Naive thymus-derived CD8-positive, alpha-beta T cell (primary cell): ENCODE measurements at regions not wholly inside any gene's neighbourhood (a gene's known extent, or its start where the extent isn't known, plus 50 kb on each side); places are given as distances from the start of the nearest gene placed in this dataset.
A peak's percentile ranks its signal among the peaks of the same experiment; 100 is the strongest.

Source experiments
- ATAC-seq, 2 donors: fragments of 150-1000 bp; cut with Tn5 transposase in 1 of 2; sonication (Bioruptor Pico), chemical (Tn5 transposase) in 1 of 2; 1 replicate in 1 of 2; 2 replicates in 1 of 2; pipeline ENCODE4 v1.10.0; 2021; ENCODE audit warnings: mild to moderate bottlenecking in 2 of 2, moderate library complexity in 2 of 2
- POLR2A ChIA-PET: fragments of 350-600 bp; sonication (Branson Sonifier 250); formaldehyde crosslinking; loops from one replicate; lab custom pipeline; 2021; ENCODE audit warnings: antibody characterized with exemption; lab: Charles Lee
- DNase-seq, 10 donors: peaks; one replicate each; pipeline versions ENCODE4 v3.0.0 to v3.0.0-alpha.2; 2020 to 2022
- H3K27ac Mint-ChIP-seq, 10 donors: one replicate each; pipeline ENCODE4 v1.8.0; 2020 to 2022; ENCODE audit warnings: mild to moderate bottlenecking in 10 of 10, mixed read lengths in 10 of 10, moderate library complexity in 4 of 10, inconsistent platforms in 1 of 10
- H3K27me3 Mint-ChIP-seq, 5 donors: one replicate each; pipeline ENCODE4 v1.8.0; 2021 to 2022; ENCODE audit warnings: mixed read lengths in 5 of 5
- H3K36me3 Mint-ChIP-seq, 3 donors: one replicate each; pipeline ENCODE4 v1.8.0; 2020 to 2022; ENCODE audit warnings: mixed read lengths in 3 of 3, mild to moderate bottlenecking in 2 of 3, inconsistent platforms in 1 of 3
- H3K4me1 Mint-ChIP-seq, 4 donors: one replicate each; pipeline ENCODE4 v1.8.0; 2021 to 2022; ENCODE audit warnings: mixed read lengths in 4 of 4
- H3K4me3 Mint-ChIP-seq, 10 donors: one replicate each; pipeline ENCODE4 v1.8.0; 2020 to 2022; ENCODE audit warnings: mild to moderate bottlenecking in 10 of 10, mixed read lengths in 10 of 10, moderate library complexity in 6 of 10, inconsistent platforms in 1 of 10
- H3K9me3 Mint-ChIP-seq, 9 donors: one replicate each; pipeline ENCODE4 v1.8.0; 2020 to 2022; ENCODE audit warnings: mixed read lengths in 9 of 9, mild to moderate bottlenecking in 3 of 9, inconsistent platforms in 1 of 9, moderate library complexity in 1 of 9

DNA sequence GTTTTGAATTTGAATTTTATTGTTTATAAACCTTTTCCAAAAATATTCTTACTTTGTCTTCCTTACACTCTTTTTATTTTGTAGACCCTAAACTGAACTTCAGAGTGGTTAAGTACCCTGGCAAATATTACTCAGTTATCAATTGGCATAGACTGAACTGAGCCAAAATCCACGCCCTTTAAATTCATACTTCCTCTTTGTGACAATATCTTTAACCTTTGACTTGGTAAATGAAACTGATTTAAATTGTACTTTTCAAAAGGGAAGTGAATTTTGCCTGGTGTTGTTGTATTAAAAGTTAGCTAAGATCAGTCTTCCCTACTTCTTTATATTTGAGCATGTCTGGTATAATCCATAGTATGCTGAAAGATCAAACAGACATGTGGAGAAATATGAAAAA lies 184.3 kb upstream of the USP15 start:
- DNase-seq (no peak), ATAC-seq (no peak)
- Mint-ChIP-seq H3K36me3 (no peaks in the 10 kb centered on the region), H3K27ac (no peak overlapping the region), H3K27me3 (peaks cover 0 to 14% (median 0%) of the 10 kb centered on the region in 5 donors), H3K4me1 (peaks cover 0 to 7% (median 0%) of the 10 kb centered on the region in 4 donors), H3K4me3 (no peak overlapping the region), H3K9me3 (peaks cover 0 to 1% (median 0%) of the 10 kb centered on the region in 9 donors)
- POLR2A ChIA-PET = no interaction called here

DNA sequence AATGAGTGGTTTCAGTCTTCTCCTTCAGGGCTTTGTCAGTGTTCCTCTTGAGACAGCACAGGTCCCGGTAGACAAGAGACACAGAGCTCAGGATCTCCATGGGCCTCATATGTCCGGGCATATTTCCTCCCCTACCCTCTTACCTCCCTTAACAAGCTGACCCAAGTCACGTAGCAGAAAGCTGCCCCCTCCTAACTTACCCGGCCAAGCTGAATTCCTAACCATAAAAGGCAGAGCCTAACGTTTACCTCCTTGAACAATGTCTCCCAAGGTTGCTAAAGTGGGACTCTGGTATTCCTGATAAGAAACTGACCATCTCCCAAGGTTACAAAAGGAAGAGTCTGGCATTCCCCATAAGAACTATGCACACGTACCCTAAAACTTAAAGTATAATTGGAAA lies 182.2 kb upstream of the USP15 start:
- POLR2A ChIA-PET = no interaction called here
- peaks cover 0 to 2% (median 0%) of the 10 kb centered on the region in 9 donors for H3K9me3 Mint-ChIP-seq
- no peak overlapping the region for H3K27ac Mint-ChIP-seq
- H3K36me3 Mint-ChIP-seq = no peaks in the 10 kb centered on the region
- peaks cover 0 to 11% (median 0%) of the 10 kb centered on the region in 5 donors for H3K27me3 Mint-ChIP-seq
- ATAC-seq (no peak), DNase-seq (no peak)
- H3K4me3 Mint-ChIP-seq = no peak overlapping the region
- peaks cover 0 to 7% (median 0%) of the 10 kb centered on the region in 4 donors for H3K4me1 Mint-ChIP-seq

DNA sequence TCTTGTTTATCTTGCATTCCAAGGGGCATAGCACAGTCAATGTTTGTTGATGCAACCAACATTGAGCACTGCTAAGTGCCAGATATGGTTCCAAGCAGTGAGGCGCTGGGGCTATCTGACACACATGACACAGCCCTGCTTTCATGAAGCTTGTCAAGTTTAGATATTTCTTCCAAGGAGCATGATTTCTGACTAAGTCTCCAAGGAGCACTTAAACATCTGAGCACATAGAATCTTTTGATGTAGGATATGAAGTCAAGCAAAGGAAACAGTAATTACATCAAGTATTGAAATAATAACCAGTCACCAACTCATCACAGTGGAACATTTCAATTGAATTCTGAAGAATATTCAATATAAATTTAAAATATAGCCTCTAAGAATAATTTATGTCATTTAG lies 177.8 kb upstream of the USP15 start:
- H3K9me3 Mint-ChIP-seq = peaks cover 0 to 11% (median 3%) of the 10 kb centered on the region in 9 donors
- ATAC-seq = no peak
- H3K27me3 Mint-ChIP-seq = peaks cover 0 to 18% (median 0%) of the 10 kb centered on the region in 5 donors
- no peak for DNase-seq
- POLR2A ChIA-PET = no interaction called here
- H3K4me1 Mint-ChIP-seq = no peaks in the 10 kb centered on the region
- no peak overlapping the region for H3K27ac Mint-ChIP-seq
- H3K4me3 Mint-ChIP-seq = no peak overlapping the region
- peaks cover 0 to 6% (median 2%) of the 10 kb centered on the region in 3 donors for H3K36me3 Mint-ChIP-seq

DNA sequence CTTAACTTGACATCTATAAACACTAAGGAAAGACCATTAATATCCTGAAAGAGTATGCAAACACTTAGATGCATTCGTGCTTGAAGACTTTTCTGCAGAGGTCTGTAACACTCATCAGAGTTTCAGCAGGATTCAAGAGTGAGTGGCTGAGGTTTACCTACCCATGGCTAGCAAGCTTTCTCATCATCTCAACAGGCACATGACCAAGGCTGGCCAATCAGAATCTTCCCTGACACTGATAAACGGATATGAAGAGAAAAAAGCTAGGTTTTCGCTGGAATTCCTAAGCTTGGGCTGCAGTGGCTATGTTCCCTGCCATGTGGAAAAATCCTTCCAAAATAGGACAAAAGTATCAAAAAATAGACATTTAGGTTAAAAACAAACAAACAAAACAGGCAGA lies 162.1 kb upstream of the USP15 start:
- Mint-ChIP-seq H3K4me3 (no peak overlapping the region), H3K9me3 (peaks cover 0 to 4% (median 0%) of the 10 kb centered on the region in 9 donors), H3K27me3 (peaks cover 0 to 6% (median 0%) of the 10 kb centered on the region in 5 donors), H3K27ac (no peak overlapping the region), H3K4me1 (peaks cover 0 to 3% (median 0%) of the 10 kb centered on the region in 4 donors), H3K36me3 (no peaks in the 10 kb centered on the region)
- POLR2A ChIA-PET = no interaction called here
- no peak for ATAC-seq
- DNase-seq = no peak

DNA sequence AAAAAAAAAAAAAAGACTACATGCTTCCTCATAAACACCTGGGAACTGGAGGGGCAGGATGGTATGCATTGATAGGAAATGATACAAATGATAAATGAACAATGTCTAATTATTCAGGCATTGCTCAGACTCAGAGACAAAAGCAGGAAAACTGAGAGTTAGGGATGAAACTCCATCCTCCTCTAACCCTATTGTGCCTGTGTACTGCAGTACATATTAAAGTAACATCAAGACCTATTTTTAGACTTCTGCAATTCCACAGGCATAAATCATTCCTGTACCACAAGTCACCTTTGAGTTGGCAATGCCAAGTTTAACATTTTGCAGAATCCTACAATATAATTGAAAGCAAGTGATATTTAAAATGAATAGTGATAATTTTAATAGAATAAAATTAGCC lies 156.5 kb upstream of the USP15 start:
- Mint-ChIP-seq H3K27ac (no peak overlapping the region), H3K4me3 (no peak overlapping the region), H3K9me3 (peaks cover 0 to 7% (median 0%) of the 10 kb centered on the region in 9 donors), H3K27me3 (peaks cover 0 to 9% (median 0%) of the 10 kb centered on the region in 5 donors), H3K4me1 (peaks cover 0 to 3% (median 0%) of the 10 kb centered on the region in 4 donors), H3K36me3 (no peaks in the 10 kb centered on the region)
- POLR2A ChIA-PET = no interaction called here
- no peak for DNase-seq
- no peak for ATAC-seq

DNA sequence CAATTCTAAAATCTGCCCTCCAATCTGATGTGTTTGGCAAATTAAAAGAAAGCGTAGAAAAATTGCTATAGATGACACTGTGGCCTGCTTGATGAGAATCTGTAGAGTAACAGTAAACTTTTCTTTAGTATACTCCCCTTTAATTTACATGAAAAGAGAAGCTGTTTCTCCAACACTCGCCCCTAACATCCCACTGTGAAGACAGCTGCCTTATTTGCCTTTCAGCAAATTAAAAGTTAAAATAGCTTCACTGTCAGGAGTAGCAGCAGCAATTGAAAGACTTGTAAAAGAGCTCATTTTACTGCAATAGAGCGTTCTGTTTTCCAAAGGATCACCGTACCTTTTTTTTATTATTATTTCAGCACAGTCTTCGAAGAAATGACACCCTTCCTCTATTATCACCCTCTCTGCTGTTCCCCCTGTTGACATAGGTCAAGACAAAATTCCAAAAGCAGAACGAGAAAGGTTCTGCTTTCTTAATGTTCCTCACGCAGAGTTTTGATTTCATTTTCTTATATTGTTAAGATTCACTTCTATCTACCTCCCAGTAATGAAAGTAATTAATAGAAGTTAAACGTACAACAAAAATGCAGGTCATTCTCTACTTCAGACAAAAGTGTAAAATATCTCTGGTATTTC lies 153.5 kb upstream of the USP15 start:
- ATAC-seq (no peak), DNase-seq (no peak)
- Mint-ChIP-seq H3K4me1 (peaks cover 0 to 2% (median 0%) of the 10 kb centered on the region in 4 donors), H3K27me3 (peaks cover 0 to 19% (median 2%) of the 10 kb centered on the region in 5 donors), H3K36me3 (peaks cover 0 to 3% (median 0%) of the 10 kb centered on the region in 3 donors), H3K9me3 (peaks cover 0 to 14% (median 9%) of the 10 kb centered on the region in 9 donors), H3K27ac (no peak overlapping the region), H3K4me3 (no peak overlapping the region)
- POLR2A ChIA-PET = no interaction called here

DNA sequence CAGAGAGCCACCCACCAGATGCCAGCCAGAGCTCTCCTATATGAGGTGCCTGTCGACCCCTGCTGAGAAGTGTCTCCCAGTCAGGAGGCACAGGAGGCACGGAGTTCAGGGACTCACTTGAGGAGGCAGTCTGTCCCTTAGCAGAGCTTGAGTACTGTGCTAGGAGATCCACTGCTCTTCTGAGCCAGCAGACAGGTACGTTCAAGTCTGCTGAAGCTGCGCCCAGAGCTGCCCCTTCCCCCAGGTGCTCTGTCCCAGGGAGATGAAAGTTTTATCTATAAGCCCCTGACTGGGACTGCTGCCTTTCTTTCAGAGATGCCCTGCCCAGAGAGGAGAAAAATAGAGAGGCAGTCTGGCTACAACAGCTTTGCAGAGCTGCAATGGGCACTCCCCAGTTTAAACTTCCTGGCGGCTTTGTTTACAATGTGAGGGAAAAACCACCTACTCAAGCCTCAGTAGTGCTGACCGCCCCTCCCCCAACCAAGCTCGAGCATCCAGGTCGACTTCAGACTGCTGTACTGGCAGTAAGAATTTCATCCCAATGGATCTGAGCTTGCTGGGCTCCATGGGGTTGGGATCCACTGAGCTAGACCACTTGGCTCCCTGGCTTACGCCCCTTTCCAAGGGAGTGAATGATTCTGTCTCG lies 146.7 kb upstream of the USP15 start:
- H3K36me3 Mint-ChIP-seq = peaks cover 0 to 5% (median 4%) of the 10 kb centered on the region in 3 donors
- H3K4me1 Mint-ChIP-seq = no peaks in the 10 kb centered on the region
- DNase-seq (no peak), ATAC-seq (no peak)
- POLR2A ChIA-PET = no interaction called here
- H3K4me3 Mint-ChIP-seq = no peak overlapping the region
- peaks cover 5 to 28% (median 7%) of the 10 kb centered on the region in 5 donors for H3K27me3 Mint-ChIP-seq
- H3K27ac Mint-ChIP-seq = no peak overlapping the region
- peaks cover 0 to 22% (median 9%) of the 10 kb centered on the region in 9 donors for H3K9me3 Mint-ChIP-seq

DNA sequence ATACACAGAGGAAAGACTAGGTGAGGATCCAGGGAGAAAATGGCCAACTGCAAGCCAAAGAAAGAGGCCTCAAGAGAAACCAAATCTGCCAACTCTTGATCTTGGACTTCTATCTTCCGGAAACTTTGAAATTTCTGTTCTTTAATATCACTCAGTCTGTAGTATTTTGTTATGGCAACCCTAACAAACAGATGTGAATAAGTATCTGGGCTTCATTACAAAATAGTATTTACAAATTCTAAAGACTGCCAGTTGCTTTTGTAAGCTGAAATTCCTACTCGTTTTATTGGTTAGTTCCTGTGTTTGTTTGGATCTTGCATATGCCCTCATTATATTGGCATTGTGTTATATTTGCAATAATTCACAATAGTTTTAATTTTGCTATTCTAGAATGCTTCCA lies 143.2 kb upstream of the USP15 start:
- peaks cover 3 to 21% (median 8%) of the 10 kb centered on the region in 5 donors for H3K27me3 Mint-ChIP-seq
- H3K27ac Mint-ChIP-seq = no peak overlapping the region
- DNase-seq (no peak), ATAC-seq (no peak)
- H3K4me3 Mint-ChIP-seq = no peak overlapping the region
- H3K36me3 Mint-ChIP-seq = peaks cover 0 to 5% (median 2%) of the 10 kb centered on the region in 3 donors
- POLR2A ChIA-PET = no interaction called here
- H3K4me1 Mint-ChIP-seq = no peaks in the 10 kb centered on the region
- H3K9me3 Mint-ChIP-seq = peaks cover 0 to 9% (median 0%) of the 10 kb centered on the region in 9 donors

DNA sequence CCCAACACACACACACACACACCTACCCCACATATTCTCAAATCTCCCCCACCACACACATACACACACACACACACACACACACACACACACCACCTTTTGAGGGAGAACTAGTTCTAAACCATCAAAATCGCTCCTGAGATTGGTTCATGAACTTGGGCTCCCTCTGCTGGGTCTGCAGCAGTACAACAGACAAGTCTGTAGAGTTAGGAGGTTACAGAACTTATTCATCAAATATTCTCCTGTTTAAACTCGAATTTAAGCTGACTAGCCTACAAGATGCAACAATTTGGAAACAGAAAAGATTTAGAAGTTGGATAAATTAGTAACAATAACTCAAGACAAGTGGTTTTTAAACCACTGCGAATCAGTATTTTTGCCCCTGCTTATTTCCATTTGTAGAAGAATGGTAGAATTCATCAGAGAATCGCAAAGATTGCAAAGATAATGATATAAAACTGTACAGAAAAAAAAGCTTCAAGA lies 136.4 kb upstream of the USP15 start:
- ATAC-seq (peak; percentile 44 to 70), DNase-seq (peak; percentile 10 to 71 (median 32))
- Mint-ChIP-seq H3K4me3 (no peak overlapping the region), H3K27ac (no peak overlapping the region), H3K9me3 (no peaks in the 10 kb centered on the region), H3K27me3 (peaks cover 0 to 11% (median 3%) of the 10 kb centered on the region in 5 donors), H3K36me3 (no peaks in the 10 kb centered on the region), H3K4me1 (peaks cover 0 to 6% (median 2%) of the 10 kb centered on the region in 4 donors)
- POLR2A ChIA-PET = interaction anchor here (0.7 kb wide), 1 partner anchor 283 kb away, joined by 4 read pairs; no protein-coding TSS in a partner anchor

DNA sequence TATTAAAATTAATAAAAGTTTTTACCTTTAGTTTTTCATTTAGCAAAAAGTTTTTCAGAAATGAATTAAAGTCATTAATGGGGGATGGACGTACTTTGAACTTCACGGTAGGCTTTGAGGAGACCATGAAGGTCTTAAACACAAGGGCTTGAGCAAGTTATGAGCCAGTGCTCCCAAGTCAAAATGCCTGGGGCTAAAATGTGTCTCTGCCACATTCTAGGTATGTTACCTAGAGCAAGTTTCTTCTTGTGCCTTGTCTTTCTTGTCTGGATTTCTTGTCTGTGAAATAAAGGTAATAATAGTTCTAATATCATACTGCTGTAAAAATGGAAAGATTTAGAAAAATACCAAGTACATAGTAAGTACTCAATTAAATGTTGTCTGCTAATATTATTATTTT lies 132.7 kb upstream of the USP15 start:
- Mint-ChIP-seq H3K4me1 (peaks cover 0 to 6% (median 2%) of the 10 kb centered on the region in 4 donors), H3K4me3 (no peak overlapping the region), H3K27ac (no peak overlapping the region), H3K27me3 (peaks cover 0 to 8% (median 4%) of the 10 kb centered on the region in 5 donors), H3K9me3 (no peaks in the 10 kb centered on the region), H3K36me3 (no peaks in the 10 kb centered on the region)
- no peak for ATAC-seq
- POLR2A ChIA-PET = no interaction called here
- no peak for DNase-seq

DNA sequence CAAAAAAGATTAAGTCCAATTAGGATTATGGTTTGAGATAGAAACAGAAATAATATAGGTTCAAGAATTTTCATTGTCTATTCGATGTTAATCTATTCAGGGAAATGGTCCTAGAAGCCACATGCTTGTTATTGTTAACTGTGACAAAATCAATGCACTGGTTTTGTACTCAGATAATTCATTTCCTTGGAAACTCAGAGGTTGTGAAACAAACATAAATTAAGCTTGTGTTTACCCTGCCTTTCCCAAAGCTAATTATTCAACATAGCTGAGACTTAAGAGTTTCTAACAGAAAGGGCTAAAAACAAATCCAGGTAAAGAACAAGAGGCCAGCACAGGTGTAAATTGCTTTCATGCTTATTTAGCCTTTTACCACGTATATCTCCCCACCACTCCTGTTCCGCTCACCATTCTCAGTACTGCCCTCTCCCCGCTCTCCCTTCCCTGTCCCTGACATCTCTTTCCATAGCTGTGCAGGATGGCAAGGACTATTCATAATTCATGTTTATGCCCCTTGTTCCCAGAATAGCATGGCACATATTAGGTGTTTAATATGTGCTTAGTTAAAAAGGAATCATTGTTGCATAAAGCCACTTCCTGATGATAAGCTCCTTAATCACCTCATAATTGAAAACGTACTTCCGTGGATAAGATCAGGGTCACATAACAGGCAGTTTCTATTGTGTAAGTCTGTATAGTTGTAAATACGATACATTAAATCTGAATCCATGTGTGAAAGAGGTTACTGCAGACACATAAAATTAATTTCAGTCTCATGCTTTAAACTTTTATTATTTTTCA lies 131.8 kb upstream of the USP15 start:
- H3K27ac Mint-ChIP-seq = peak overlapping the region in 1 of 10 donors; percentile 49

DNA sequence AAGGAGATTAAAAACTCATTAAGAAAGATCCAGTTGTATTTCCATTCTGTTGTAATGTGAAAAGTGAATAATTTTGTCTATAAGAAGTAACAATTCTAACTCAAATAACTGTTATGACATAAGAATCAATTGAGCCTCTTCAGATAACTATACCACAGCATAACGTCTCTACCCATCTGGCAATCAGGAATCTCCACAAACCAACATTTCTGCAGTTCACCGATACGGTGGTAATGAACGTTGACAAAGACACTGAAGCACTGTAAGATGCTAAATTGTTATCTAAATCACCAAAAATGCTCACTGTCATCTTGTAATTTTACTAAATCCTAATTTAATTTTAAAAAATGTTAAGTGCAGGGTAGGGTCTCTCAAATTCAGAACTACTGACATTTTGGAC lies 130.9 kb upstream of the USP15 start:
- Mint-ChIP-seq H3K36me3 (no peaks in the 10 kb centered on the region), H3K27ac (no peak overlapping the region), H3K4me1 (peaks cover 0 to 2% (median 0%) of the 10 kb centered on the region in 4 donors), H3K4me3 (no peak overlapping the region), H3K27me3 (peaks cover 0 to 6% (median 4%) of the 10 kb centered on the region in 5 donors), H3K9me3 (no peaks in the 10 kb centered on the region)
- no peak for ATAC-seq
- POLR2A ChIA-PET = no interaction called here
- DNase-seq = no peak

More for the DNA sequence above, 131.8 kb upstream of the USP15 start:
- POLR2A ChIA-PET = no interaction called here
- no peak overlapping the region for H3K4me3 Mint-ChIP-seq
- peaks cover 0 to 6% (median 2%) of the 10 kb centered on the region in 4 donors for H3K4me1 Mint-ChIP-seq
- H3K36me3 Mint-ChIP-seq = no peaks in the 10 kb centered on the region
- peaks cover 0 to 8% (median 4%) of the 10 kb centered on the region in 5 donors for H3K27me3 Mint-ChIP-seq
- no peak for ATAC-seq
- no peak for DNase-seq
- H3K9me3 Mint-ChIP-seq = no peaks in the 10 kb centered on the region
